ENCODE measurements at regions not wholly inside any gene's neighbourhood (a gene's known extent, or its start where the extent isn't known, plus 50 kb on each side); places are given as distances from the start of the nearest gene placed in this dataset.

- DNase-seq (ENCODE audit: low spot score) (no peak), ATAC-seq (no peak)
- H3K4me3 Mint-ChIP-seq, result no peak overlapping the region
- no peaks in the 10 kb centered on the region for H3K36me3 Mint-ChIP-seq
- POLR2A ChIA-PET, result no interaction called here
- no peak for TF ChIP-seq IRF1 (CRISPR knock-in tag; IDR thresholded peaks at IDR 0.05)
- TF ChIP-seq USF1 (CRISPR knock-in tag; IDR thresholded peaks at IDR 0.05), result no peak
- TF ChIP-seq NR3C1 (CRISPR knock-in tag; conservative IDR thresholded peaks at IDR 0.05; ENCODE audit: low read depth), result no peak
- TF ChIP-seq, protein P1, sequence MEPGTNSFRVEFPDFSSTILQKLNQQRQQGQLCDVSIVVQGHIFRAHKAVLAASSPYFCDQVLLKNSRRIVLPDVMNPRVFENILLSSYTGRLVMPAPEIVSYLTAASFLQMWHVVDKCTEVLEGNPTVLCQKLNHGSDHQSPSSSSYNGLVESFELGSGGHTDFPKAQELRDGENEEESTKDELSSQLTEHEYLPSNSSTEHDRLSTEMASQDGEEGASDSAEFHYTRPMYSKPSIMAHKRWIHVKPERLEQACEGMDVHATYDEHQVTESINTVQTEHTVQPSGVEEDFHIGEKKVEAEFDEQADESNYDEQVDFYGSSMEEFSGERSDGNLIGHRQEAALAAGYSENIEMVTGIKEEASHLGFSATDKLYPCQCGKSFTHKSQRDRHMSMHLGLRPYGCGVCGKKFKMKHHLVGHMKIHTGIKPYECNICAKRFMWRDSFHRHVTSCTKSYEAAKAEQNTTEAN (CRISPR knock-in tag; IDR thresholded peaks at IDR 0.05), result no peak
- TF ChIP-seq USF2 (CRISPR knock-in tag; IDR thresholded peaks at IDR 0.05), result no peak
- TF ChIP-seq ZBTB21 (CRISPR knock-in tag; IDR thresholded peaks at IDR 0.05; ENCODE audit: borderline replicate concordance), result no peak
- no peak for TF ChIP-seq ZNF121 (CRISPR knock-in tag; IDR thresholded peaks at IDR 0.05)
- no peak for TF ChIP-seq TCF7 (CRISPR knock-in tag; IDR thresholded peaks at IDR 0.05; ENCODE audit: low read depth)
- TF ChIP-seq OVOL2 (CRISPR knock-in tag; IDR thresholded peaks at IDR 0.05; ENCODE audit: borderline replicate concordance), result no peak
- TF ChIP-seq CTCF (IDR thresholded peaks at IDR 0.05), result no peak
- no peak for TF ChIP-seq IRF2 (CRISPR knock-in tag; IDR thresholded peaks at IDR 0.05; ENCODE audit: borderline replicate concordance, low read depth)
- no peak for TF ChIP-seq ZNF263 (CRISPR knock-in tag; IDR thresholded peaks at IDR 0.05; ENCODE audit: low read depth)
- TF ChIP-seq ZNF219 (CRISPR knock-in tag; IDR thresholded peaks at IDR 0.05; ENCODE audit: borderline replicate concordance), result no peak
- TF ChIP-seq NR1H2 (CRISPR knock-in tag; IDR thresholded peaks at IDR 0.05), result no peak
- TF ChIP-seq NFATC4 (CRISPR knock-in tag; IDR thresholded peaks at IDR 0.05), result no peak
- TF ChIP-seq, protein P2, sequence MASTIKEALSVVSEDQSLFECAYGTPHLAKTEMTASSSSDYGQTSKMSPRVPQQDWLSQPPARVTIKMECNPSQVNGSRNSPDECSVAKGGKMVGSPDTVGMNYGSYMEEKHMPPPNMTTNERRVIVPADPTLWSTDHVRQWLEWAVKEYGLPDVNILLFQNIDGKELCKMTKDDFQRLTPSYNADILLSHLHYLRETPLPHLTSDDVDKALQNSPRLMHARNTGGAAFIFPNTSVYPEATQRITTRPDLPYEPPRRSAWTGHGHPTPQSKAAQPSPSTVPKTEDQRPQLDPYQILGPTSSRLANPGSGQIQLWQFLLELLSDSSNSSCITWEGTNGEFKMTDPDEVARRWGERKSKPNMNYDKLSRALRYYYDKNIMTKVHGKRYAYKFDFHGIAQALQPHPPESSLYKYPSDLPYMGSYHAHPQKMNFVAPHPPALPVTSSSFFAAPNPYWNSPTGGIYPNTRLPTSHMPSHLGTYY (CRISPR knock-in tag; IDR thresholded peaks at IDR 0.05), result no peak
- H3K9me3 Mint-ChIP-seq, result peaks cover 54% of the 10 kb centered on the region
- no peaks in the 10 kb centered on the region for H3K4me1 Mint-ChIP-seq
- H3K27ac Mint-ChIP-seq, result no peak overlapping the region
- CTCF ChIA-PET, result no interaction called here
- H3K27me3 Mint-ChIP-seq (ENCODE audit: low read depth), result peaks cover under 1% of the 10 kb centered on the region
Observed at GRCh38 chr4:10315638-10316037, 141.6 kb downstream of the ZNF518B start.

GRCh38 chr4:10312568-10312967 lies 144.7 kb downstream of the ZNF518B start:
- Mint-ChIP-seq H3K27me3 (ENCODE audit: low read depth) (peaks cover 4% of the 10 kb centered on the region), H3K36me3 (no peaks in the 10 kb centered on the region), H3K27ac (no peak overlapping the region), H3K4me3 (no peak overlapping the region), H3K9me3 (peaks cover 72% of the 10 kb centered on the region), H3K4me1 (no peaks in the 10 kb centered on the region)
- ATAC-seq (no peak), DNase-seq (ENCODE audit: low spot score) (no peak)
- ChIA-PET POLR2A (no interaction called here), CTCF (no interaction called here)
- TF ChIP-seq MXD4 (CRISPR knock-in tag; IDR thresholded peaks at IDR 0.05; ENCODE audit: borderline replicate concordance) (no peak), HMGA2 (CRISPR knock-in tag; IDR thresholded peaks at IDR 0.05) (no peak), ZNF416 (CRISPR knock-in tag; IDR thresholded peaks at IDR 0.05) (no peak), NFE2L1 (CRISPR knock-in tag; IDR thresholded peaks at IDR 0.05) (no peak), CBFB (CRISPR knock-in tag; IDR thresholded peaks at IDR 0.05; ENCODE audit: low read depth) (no peak)

Data from WTC11 (cell line).